IPS-15b (cell line): ENCODE measurements at regions not wholly inside any gene's neighbourhood (a gene's known extent, or its start where the extent isn't known, plus 50 kb on each side); places are given as distances from the start of the nearest gene placed in this dataset.

ENCODE experiments used
- H3K27me3 ChIP-seq: one replicate; pipeline ENCODE4 v1.6.1; 2013; ENCODE audit warnings: low read length; ENCODE audit not compliant: control insufficient read depth, insufficient read depth
- H3K36me3 ChIP-seq: one replicate; pipeline ENCODE4 v1.6.1; 2013; ENCODE audit warnings: low read length; ENCODE audit not compliant: control insufficient read depth, insufficient read depth
- H3K4me1 ChIP-seq: one replicate; pipeline ENCODE4 v1.6.1; 2013; ENCODE audit warnings: mild to moderate bottlenecking, low read length; ENCODE audit not compliant: control insufficient read depth, insufficient read depth
- H3K4me3 ChIP-seq: one replicate; pipeline ENCODE4 v1.5.1; 2013; ENCODE audit warnings: low read depth, low read length
- H3K9ac ChIP-seq: one replicate; pipeline ENCODE4 v1.6.1; 2013; ENCODE audit warnings: low read depth, mild to moderate bottlenecking, low read length
- H3K9me3 ChIP-seq: one replicate; pipeline ENCODE4 v1.6.1; 2013; ENCODE audit warnings: mild to moderate bottlenecking, low read length; ENCODE audit not compliant: control insufficient read depth, insufficient read depth

DNA sequence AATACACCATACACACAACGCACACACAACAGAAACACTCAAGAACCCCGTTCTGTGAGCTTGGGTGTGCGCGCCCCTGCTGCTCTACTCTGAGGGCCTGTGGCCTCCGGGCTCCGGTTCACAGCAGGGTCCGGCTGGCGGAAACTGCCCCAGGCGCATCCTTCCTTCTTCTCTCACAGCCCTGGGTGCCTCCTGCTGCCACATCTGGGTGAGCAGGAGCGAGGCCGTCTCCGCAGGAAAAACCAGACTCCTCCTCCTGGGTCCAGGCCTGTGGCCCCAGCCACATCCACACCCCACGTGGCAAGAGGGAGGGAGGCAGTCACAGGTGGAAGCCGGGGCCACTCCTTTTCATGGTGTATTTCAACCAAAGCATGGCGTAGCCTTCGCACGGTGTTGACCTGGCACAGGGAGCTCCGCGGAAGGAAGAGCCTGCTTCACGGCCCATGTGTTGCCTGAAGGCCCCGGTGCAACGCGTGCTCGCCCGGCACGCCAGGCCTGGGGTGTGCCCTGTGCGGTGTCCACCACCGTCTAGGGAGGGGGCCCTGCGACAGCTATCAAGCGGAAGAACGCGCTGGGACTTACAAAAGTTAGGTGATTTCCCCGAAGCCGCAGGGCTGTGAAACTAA is 1502.7 kb downstream of the TBC1D22A start:
- H3K27me3 ChIP-seq, result no peaks in the 10 kb centered on the region
- H3K36me3 ChIP-seq, result no peaks in the 10 kb centered on the region
- H3K9ac ChIP-seq, result no peak overlapping the region
- no peak overlapping the region for H3K4me3 ChIP-seq
- H3K4me1 ChIP-seq, result no peaks in the 10 kb centered on the region
- H3K9me3 ChIP-seq, result no peaks in the 10 kb centered on the region

DNA sequence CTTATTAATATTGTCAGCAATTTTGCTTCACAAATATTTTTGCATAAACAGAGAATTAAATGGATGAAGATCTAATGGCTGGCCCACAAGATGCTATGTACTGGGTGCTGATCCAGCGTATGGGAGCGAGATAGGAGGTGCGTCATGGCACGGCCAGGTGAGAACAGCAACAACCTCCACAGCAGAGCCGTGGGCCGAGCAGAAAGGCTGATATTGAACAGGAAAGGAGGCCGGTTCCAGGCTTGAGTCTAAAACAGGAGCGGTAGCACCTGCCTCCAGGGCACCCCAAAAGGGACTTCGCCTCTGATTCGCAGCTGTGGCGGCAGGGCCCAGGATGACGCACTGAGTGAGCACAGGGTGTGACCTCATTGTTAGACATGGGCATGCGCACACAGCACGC is 1502.1 kb downstream of the TBC1D22A start:
- Histone ChIP-seq H3K4me3 (no peak overlapping the region), H3K4me1 (no peaks in the 10 kb centered on the region), H3K9ac (no peak overlapping the region), H3K9me3 (no peaks in the 10 kb centered on the region), H3K27me3 (no peaks in the 10 kb centered on the region), H3K36me3 (no peaks in the 10 kb centered on the region)

DNA sequence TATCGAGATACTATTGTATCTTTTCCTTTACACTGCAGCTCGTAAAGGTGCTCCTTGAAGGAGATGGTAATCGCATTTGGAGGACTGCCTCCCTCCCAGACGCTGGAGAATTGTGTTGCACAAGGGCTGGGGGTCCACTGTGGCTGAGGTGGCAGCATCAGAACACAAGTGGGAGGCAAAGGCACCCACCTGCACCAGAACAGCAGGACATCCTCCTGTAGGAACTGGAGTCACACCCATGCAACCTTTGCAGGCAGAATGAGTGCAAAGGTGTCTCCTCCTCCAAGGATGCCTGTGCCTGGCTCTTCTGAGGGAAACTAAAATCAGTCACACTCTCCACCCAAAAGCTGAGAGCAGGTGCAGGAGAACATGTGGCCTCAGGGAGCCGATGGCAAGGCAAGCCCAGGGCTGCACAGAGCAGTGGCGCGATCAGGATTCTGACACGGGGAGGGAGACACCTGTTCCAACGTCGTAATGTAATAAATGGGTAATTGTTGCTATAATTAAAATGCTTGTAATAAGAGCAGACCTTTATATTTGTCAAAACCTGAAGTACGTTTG is 1501.4 kb downstream of the TBC1D22A start:
- Histone ChIP-seq H3K4me1 (no peaks in the 10 kb centered on the region), H3K9me3 (no peaks in the 10 kb centered on the region), H3K9ac (no peak overlapping the region), H3K36me3 (no peaks in the 10 kb centered on the region), H3K4me3 (no peak overlapping the region), H3K27me3 (no peaks in the 10 kb centered on the region)

DNA sequence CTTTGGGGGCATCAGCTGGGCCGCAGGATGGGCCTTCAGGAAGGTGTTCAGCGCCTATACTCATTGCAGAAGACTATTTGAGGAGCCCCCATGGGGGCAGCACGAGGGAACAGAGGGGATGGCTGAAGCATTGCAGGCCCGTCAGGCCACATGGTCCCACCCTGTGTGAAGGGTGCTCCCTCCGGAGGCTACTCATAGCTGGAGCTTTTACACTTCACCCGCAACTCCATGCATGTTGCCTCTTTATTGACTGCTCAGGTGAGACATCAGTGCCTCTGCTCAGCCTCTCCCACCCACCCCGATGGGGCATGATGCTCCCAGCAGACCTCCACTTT is 1500.9 kb downstream of the TBC1D22A start:
- no peaks in the 10 kb centered on the region for H3K27me3 ChIP-seq
- H3K36me3 ChIP-seq, result no peaks in the 10 kb centered on the region
- H3K4me1 ChIP-seq, result no peaks in the 10 kb centered on the region
- H3K4me3 ChIP-seq, result no peak overlapping the region
- no peak overlapping the region for H3K9ac ChIP-seq
- H3K9me3 ChIP-seq, result no peaks in the 10 kb centered on the region

DNA sequence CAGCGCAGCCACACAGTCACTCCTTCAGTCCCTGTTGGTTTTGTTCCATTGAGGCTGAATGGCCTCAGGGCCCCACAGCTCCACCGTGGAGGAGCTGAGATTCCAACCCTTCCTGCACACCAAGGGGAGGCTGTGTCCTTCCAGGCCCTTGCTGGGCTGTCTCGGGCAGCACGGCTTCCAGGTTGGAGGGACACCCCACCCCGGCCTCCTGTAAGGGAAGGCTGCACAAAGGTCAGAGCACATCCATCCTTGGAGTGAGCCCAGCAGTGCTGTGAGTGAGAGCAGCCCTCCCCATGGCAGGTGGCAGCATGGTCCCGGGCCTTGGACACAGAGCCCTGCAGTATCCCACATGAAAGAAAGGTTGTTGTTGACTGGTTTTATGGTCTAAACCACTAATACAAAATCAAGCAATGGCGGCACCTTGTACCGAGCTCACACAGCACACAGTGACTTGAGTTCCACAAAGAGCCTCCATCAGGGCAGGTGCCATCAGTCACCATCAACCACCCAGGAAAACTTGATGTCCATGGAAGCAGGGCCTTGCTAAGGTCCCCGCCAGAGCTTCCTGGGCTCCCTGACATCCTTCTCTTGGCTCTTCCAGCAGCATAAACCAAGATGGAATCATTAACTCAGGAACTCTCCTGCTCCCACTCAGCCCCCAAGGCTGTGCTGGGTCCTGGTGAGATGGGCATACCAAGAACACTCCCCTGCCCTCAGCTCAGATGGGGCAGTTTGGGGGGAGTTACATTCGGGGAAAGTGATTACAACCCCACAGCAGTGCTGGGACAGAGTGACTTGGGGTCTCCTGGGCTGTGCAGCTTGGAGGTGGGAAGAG is 1500.4 kb downstream of the TBC1D22A start:
- Histone ChIP-seq H3K27me3 (no peaks in the 10 kb centered on the region), H3K9ac (no peak overlapping the region), H3K4me3 (no peak overlapping the region), H3K4me1 (no peaks in the 10 kb centered on the region), H3K9me3 (no peaks in the 10 kb centered on the region), H3K36me3 (no peaks in the 10 kb centered on the region)

DNA sequence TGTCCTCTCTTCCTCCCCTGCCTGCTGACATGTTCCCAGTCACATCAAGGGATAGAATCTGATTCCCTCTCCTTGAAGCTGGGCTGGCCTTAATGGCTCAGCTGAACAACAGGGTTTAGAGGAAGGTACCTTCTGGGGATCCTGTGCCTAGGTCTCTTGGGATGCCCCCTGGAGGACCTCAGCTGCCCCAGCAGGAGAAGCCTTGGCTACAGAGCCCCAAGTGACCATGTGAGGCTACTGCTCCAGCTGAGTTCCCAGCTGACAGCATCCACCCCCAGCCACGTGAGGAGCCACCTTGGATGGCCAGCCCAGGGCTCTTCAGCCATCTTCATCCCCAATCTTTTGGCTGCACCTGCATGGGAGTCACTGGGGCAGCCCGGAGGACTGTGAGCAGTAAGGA is 1499.3 kb downstream of the TBC1D22A start:
- Histone ChIP-seq H3K9me3 (no peaks in the 10 kb centered on the region), H3K4me1 (no peaks in the 10 kb centered on the region), H3K9ac (no peak overlapping the region), H3K27me3 (no peaks in the 10 kb centered on the region), H3K4me3 (no peak overlapping the region), H3K36me3 (no peaks in the 10 kb centered on the region)

DNA sequence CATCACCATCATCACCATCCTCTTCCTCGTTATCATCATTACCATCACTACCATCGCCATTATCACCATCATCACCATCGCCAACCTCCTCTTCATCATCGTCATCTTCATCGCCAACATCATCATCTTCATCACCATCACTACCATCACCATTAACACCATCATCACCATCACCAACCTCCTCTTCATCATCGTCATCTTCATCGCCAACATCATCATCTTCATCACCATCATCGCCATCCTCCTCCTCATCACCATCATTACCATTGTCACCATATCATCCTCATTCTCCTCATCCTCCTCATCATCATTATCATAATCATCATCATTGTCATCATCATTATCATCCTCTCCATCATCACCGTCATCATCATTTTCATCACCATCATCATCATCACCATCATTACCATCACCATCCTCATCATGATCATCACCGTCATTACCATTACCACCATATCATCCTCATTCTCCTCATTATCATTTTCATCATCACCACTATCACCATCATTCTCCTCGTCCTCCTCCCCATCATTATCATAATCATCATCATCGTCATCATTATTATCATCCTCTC is 1498.7 kb downstream of the TBC1D22A start:
- Histone ChIP-seq H3K4me3 (no peak overlapping the region), H3K9ac (no peak overlapping the region), H3K36me3 (no peaks in the 10 kb centered on the region), H3K9me3 (no peaks in the 10 kb centered on the region), H3K27me3 (no peaks in the 10 kb centered on the region), H3K4me1 (no peaks in the 10 kb centered on the region)

DNA sequence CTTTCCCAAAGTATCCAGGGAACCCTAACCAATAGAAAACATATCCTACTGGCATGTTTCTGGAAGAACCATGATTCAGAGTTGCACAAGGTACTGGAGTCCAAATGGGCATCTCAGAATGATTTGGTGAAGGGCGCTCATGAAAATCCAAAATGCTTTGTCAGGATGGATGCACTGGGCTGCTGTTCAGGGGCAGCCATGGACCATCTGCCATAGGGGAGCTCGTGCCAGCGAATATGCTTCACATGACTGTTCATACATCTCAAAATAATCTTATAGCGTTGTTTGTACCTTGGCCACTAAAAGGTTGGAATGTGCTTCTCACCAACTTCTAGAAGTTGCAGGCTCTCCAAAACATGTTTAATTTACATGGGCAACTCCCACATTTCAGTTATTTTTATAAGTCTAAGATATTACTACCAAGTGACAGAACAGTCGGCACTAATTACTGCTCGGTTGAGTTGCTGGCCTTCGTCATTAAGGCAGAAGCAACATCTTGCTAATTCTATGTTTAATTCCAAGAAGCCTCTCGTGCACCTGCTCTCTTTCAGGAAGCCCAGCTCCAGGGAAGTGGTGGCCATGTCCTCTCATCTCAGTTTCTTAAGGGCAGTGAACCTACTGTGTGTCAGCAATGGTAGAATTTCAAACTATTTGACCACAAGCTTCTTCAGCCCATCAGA is 1497.7 kb downstream of the TBC1D22A start:
- H3K9me3 ChIP-seq, result no peaks in the 10 kb centered on the region
- no peaks in the 10 kb centered on the region for H3K36me3 ChIP-seq
- no peaks in the 10 kb centered on the region for H3K4me1 ChIP-seq
- no peak overlapping the region for H3K4me3 ChIP-seq
- no peak overlapping the region for H3K9ac ChIP-seq
- H3K27me3 ChIP-seq, result no peaks in the 10 kb centered on the region

DNA sequence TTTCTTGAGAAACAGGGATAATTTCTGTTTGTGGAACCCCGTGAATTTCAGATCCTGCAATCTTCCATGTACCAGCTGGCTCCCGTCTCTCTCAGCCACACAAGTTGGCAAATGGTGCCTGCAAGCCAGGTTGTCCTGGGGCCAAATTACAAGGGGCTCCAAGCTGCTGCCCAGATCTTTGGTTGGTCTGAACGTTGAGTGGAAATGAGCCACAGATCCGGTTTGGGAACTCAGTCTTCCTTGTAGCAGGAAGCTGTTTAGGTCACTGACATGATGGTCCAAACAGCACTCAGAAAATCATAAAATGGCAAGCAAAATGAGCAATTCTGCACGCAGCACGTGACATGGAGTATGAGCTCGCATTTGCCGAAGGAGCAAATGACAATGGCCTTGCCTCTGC is 1496.4 kb downstream of the TBC1D22A start:
- Histone ChIP-seq H3K9me3 (no peaks in the 10 kb centered on the region), H3K36me3 (no peaks in the 10 kb centered on the region), H3K9ac (no peak overlapping the region), H3K27me3 (no peaks in the 10 kb centered on the region), H3K4me1 (no peaks in the 10 kb centered on the region), H3K4me3 (no peak overlapping the region)

DNA sequence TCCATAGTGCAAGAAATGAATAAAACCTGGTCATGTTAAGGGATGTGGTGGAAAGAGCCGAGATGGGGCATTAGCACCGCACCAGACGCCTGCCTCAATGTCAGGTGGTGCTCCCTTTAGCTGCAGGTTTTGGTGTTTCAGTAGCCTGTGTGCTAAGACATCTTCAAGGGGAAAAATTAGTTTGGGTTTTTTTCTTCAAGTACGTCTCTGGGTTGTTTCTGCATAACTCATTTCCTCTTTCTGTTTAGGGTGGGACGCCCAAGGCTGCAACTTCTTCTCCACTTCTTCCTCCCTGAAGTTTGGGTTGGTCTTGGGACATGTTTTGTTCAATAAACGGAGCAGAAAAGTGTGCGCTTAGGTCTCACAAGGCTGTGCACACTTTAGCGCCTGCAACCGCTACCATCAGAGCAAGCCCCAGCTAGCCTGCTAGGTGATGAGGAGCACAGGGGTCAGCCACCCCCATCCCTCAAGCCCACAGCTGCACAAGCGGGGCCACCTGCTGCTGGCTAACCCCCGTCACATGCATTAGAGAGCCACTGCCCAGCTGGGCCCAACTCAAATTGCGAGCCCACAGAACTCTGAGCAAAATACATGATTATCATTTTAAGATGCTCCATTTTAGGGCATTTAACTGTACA is 1495.7 kb downstream of the TBC1D22A start:
- H3K4me1 ChIP-seq, result no peaks in the 10 kb centered on the region
- no peak overlapping the region for H3K9ac ChIP-seq
- no peaks in the 10 kb centered on the region for H3K27me3 ChIP-seq
- no peaks in the 10 kb centered on the region for H3K9me3 ChIP-seq
- no peak overlapping the region for H3K4me3 ChIP-seq
- H3K36me3 ChIP-seq, result no peaks in the 10 kb centered on the region

DNA sequence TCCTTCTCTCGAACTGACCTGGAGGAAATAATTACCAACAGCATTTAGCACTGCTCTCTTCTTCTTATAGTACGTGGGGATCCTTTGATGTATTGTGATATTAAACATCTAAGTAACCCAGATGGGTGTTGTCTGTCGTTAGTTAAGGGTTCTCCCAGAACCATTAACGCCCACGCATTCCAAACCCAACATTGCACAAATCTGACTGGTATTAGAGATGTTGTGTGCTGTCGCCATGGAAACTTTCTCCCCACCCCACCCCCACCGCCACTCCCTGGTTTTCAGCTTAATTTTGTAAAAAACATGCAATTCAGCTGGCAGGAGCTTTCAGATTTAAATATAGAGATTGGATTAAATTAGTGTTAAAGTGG is 1495.2 kb downstream of the TBC1D22A start:
- no peaks in the 10 kb centered on the region for H3K36me3 ChIP-seq
- no peaks in the 10 kb centered on the region for H3K27me3 ChIP-seq
- no peaks in the 10 kb centered on the region for H3K9me3 ChIP-seq
- H3K4me3 ChIP-seq, result no peak overlapping the region
- no peaks in the 10 kb centered on the region for H3K4me1 ChIP-seq
- H3K9ac ChIP-seq, result no peak overlapping the region
